ENCODE measurements at regions not wholly inside any gene's neighbourhood (a gene's known extent, or its start where the extent isn't known, plus 50 kb on each side); places are given as distances from the start of the nearest gene placed in this dataset.

DNA sequence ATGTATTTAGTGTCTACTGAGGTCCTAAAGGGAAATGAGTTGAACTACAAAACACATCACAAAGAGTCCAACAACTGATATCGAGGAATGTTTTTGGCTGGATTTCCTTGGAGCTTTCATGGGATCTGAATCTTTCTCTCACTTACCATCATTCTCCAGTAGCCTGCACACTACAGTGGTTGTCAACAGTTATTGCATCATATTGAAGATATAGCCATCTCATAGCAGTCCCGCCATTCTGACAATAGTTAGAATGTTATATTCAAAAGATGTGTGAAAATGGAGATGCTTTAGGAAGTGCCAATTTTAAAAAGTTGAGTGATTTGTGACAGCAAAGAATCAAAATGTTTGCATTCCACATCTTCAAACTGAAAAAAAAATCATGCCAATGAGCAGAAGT is 186.8 kb downstream of the DSC3 start:
- no peak for ATAC-seq
- Histone ChIP-seq H3K9ac (ENCODE audit: control insufficient read depth, insufficient read depth, low read length) (no peak overlapping the region), H3K27ac (ENCODE audit: control insufficient read depth, insufficient read depth) (no peak overlapping the region), H4K20me1 (ENCODE audit: control insufficient read depth, insufficient read depth) (no peaks in the 10 kb centered on the region), H2AFZ (ENCODE audit: control insufficient read depth, low read depth, low read length) (no peak overlapping the region), H3K9me3 (replicated peaks; ENCODE audit: control insufficient read depth, insufficient read depth, low read length) (no peaks in the 10 kb centered on the region), H3K27me3 (replicated peaks in 1 of 2; ENCODE audit: control insufficient read depth in 2 of 2, insufficient read depth in 2 of 2, low read length in 1 of 2) (no peaks in the 10 kb centered on the region), H3K4me1 (ENCODE audit: control insufficient read depth, insufficient read depth, low read length) (no peaks in the 10 kb centered on the region), H3K4me3 (no peak overlapping the region), H3K4me2 (ENCODE audit: control insufficient read depth, insufficient read depth) (no peak overlapping the region), H3K36me3 (ENCODE audit: control insufficient read depth in 2 of 2, insufficient read depth in 2 of 2, low read length in 1 of 2) (no peaks in the 10 kb centered on the region), H3K79me2 (ENCODE audit: control insufficient read depth, insufficient read depth, low read length) (no peaks in the 10 kb centered on the region)
- intact Hi-C loops (cut with micrococcal nuclease; ENCODE audit: unreplicated experiment) (loop anchor here (2.0 kb wide), 1 partner anchor 19 kb away; no protein-coding TSS in a partner anchor), in situ Hi-C loops (cut with MboI) (no loop called here)
- no peak for DNase-seq (ENCODE audit: low read depth, low spot score)
- BruUV-seq (replicated peaks): no TSS peak
- ChIA-PET CTCF (no interaction called here), SMC1A (ENCODE audit: uncharacterized antibody, unreplicated experiment) (no interaction called here), RAD21 (ENCODE audit: unreplicated experiment) (no interaction called here), POLR2A (no interaction called here)
- WGBS (ENCODE audit: insufficient coverage, insufficient replicate concordance, low lambda C conversion rate, missing lambda C conversion rate): 24% methylated on average over 2 of the region's 2 CpGs
- no peak for TF ChIP-seq TCF12 (IDR thresholded peaks at IDR 0.05; ENCODE audit: low read depth, low read length)
- TF ChIP-seq WRNIP1 (IDR thresholded peaks at IDR 0.05; ENCODE audit: borderline replicate concordance, low read depth, low read length): no peak
- TF ChIP-seq CREM (IDR thresholded peaks at IDR 0.05; ENCODE audit: low read depth): no peak
- TF ChIP-seq JUND (IDR thresholded peaks at IDR 0.05; ENCODE audit: low read depth, low read length): no peak
- no peak for TF ChIP-seq BRCA1 (IDR thresholded peaks at IDR 0.05; ENCODE audit: low read depth, low read length)
- no peak for TF ChIP-seq NFYA (IDR thresholded peaks at IDR 0.05; ENCODE audit: borderline replicate concordance, low read depth, low read length)
- TF ChIP-seq MYC (IDR thresholded peaks at IDR 0.05; ENCODE audit: insufficient read depth, insufficient read length, insufficient replicate concordance, low read length, severe bottlenecking): no peak
- TF ChIP-seq, protein P1, sequence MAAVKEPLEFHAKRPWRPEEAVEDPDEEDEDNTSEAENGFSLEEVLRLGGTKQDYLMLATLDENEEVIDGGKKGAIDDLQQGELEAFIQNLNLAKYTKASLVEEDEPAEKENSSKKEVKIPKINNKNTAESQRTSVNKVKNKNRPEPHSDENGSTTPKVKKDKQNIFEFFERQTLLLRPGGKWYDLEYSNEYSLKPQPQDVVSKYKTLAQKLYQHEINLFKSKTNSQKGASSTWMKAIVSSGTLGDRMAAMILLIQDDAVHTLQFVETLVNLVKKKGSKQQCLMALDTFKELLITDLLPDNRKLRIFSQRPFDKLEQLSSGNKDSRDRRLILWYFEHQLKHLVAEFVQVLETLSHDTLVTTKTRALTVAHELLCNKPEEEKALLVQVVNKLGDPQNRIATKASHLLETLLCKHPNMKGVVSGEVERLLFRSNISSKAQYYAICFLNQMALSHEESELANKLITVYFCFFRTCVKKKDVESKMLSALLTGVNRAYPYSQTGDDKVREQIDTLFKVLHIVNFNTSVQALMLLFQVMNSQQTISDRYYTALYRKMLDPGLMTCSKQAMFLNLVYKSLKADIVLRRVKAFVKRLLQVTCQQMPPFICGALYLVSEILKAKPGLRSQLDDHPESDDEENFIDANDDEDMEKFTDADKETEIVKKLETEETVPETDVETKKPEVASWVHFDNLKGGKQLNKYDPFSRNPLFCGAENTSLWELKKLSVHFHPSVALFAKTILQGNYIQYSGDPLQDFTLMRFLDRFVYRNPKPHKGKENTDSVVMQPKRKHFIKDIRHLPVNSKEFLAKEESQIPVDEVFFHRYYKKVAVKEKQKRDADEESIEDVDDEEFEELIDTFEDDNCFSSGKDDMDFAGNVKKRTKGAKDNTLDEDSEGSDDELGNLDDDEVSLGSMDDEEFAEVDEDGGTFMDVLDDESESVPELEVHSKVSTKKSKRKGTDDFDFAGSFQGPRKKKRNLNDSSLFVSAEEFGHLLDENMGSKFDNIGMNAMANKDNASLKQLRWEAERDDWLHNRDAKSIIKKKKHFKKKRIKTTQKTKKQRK (IDR thresholded peaks at IDR 0.05; ENCODE audit: low read depth, low read length): no peak
- TF ChIP-seq, protein P2, sequence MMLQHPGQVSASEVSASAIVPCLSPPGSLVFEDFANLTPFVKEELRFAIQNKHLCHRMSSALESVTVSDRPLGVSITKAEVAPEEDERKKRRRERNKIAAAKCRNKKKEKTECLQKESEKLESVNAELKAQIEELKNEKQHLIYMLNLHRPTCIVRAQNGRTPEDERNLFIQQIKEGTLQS (IDR thresholded peaks at IDR 0.05; ENCODE audit: borderline replicate concordance, extremely low read depth, low read depth, low read length): no peak
- TF ChIP-seq MEF2B (IDR thresholded peaks at IDR 0.05; ENCODE audit: partially characterized antibody, poor library complexity, severe bottlenecking): no peak
- TF ChIP-seq KLF5 (IDR thresholded peaks at IDR 0.05; ENCODE audit: partially characterized antibody): no peak
- TF ChIP-seq IKZF2 (IDR thresholded peaks at IDR 0.05): no peak
- TF ChIP-seq, protein P3, sequence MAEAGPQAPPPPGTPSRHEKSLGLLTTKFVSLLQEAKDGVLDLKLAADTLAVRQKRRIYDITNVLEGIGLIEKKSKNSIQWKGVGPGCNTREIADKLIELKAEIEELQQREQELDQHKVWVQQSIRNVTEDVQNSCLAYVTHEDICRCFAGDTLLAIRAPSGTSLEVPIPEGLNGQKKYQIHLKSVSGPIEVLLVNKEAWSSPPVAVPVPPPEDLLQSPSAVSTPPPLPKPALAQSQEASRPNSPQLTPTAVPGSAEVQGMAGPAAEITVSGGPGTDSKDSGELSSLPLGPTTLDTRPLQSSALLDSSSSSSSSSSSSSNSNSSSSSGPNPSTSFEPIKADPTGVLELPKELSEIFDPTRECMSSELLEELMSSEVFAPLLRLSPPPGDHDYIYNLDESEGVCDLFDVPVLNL (IDR thresholded peaks at IDR 0.05; ENCODE audit: low read depth, low read length): no peak
- no peak for TF ChIP-seq SIX5 (IDR thresholded peaks at IDR 0.05; ENCODE audit: low read depth, low read length, severe bottlenecking)
- FAIRE-seq: no peak
